Adrenal gland (tissue), 5 donors: ENCODE measurements at regions not wholly inside any gene's neighbourhood (a gene's known extent, or its start where the extent isn't known, plus 50 kb on each side); places are given as distances from the start of the nearest gene placed in this dataset.

Source experiments
- CTCF ChIP-seq, 6 experiments: fragments of 450-650 bp in 4 of 6; fragments of 200-600 bp in 2 of 6; sonication (generic) in 1 of 6; IDR thresholded peaks; 1 replicate in 5 of 6; 2 replicates in 1 of 6; pipeline versions ENCODE4 v1.5.1 to v1.8.0; 2016 to 2021; ENCODE audit warnings: antibody characterized with exemption in 6 of 6, mild to moderate bottlenecking in 2 of 6, moderate library complexity in 1 of 6
- POLR2A ChIP-seq, 2 donors: fragments of 450-650 bp; IDR thresholded peaks; one replicate each; pipeline ENCODE4 v1.6.1; 2017; ENCODE audit warnings: antibody characterized with exemption in 2 of 2, mild to moderate bottlenecking in 2 of 2, moderate library complexity in 1 of 2
- donor health status: DM: no; HTN: no; CAD: no.

- no peak for TF ChIP-seq CTCF (IDR thresholded peaks at IDR 0.05)
- no peak for TF ChIP-seq POLR2A (IDR thresholded peaks at IDR 0.05)
These were observed 66.6 kb upstream of the HAND1 start for GRCh38 chr5:154544646-154545045.
